K562 (cell line): ENCODE measurements at regions not wholly inside any gene's neighbourhood (a gene's known extent, or its start where the extent isn't known, plus 50 kb on each side); places are given as distances from the start of the nearest gene placed in this dataset.

ENCODE experiments used
- CHD4 ChIP-seq: fragments of 200-600 bp; sonication (generic); IDR thresholded peaks from 3 replicates; pipeline ENCODE4 v1.6.1; 2012; ENCODE audit warnings: low read depth, mild to moderate bottlenecking, mixed read lengths, low read length, inconsistent platforms; ENCODE audit not compliant: insufficient read depth, insufficient replicate concordance, poor library complexity, severe bottlenecking
- DMBX1 ChIP-seq: fragments of 250-450 bp; sonication (Bioruptor Pico); IDR thresholded peaks from 2 replicates; pipeline ENCODE4 v1.8.0; 2022; ENCODE audit warnings: inconsistent platforms, mild to moderate bottlenecking, moderate library complexity, borderline replicate concordance
- FOXA3 ChIP-seq, 2 experiments: fragments of 450-650 bp in 1 of 2; sonication (generic) in 1 of 2; formaldehyde crosslinking; IDR thresholded peaks in 1 of 2; conservative IDR thresholded peaks in 1 of 2; 2 replicates each; pipeline versions ENCODE4 v1.4.0 to v1.8.0; 2020 to 2022; ENCODE audit warnings: mild to moderate bottlenecking in 2 of 2, missing genetic modification reagents in 1 of 2
- GTF2F1 ChIP-seq: IDR thresholded peaks from 2 replicates; pipeline ENCODE4 v1.6.1; 2011; ENCODE audit warnings: low read depth, low read length, improper control_type of control experiment
- MTA1 ChIP-seq: fragments of 450-650 bp; IDR thresholded peaks from 2 replicates; pipeline ENCODE4 v1.6.1; 2017; ENCODE audit warnings: borderline replicate concordance
- MYNN ChIP-seq, 2 experiments: sonication (generic); formaldehyde crosslinking in 1 of 2; IDR thresholded peaks; 2 replicates each; pipeline versions ENCODE4 v1.5.0 to v1.6.1; 2016 to 2020; ENCODE audit warnings: antibody characterized with exemption in 1 of 2, missing genetic modification reagents in 1 of 2
- PTTG1 ChIP-seq: fragments of 450-650 bp; IDR thresholded peaks from 2 replicates; pipeline ENCODE4 v1.6.1; 2016; ENCODE audit warnings: low read depth, mild to moderate bottlenecking, missing genetic modification characterization, missing compliant biosample characterization
- PYGO2 ChIP-seq: fragments of 450-650 bp; IDR thresholded peaks from 2 replicates; pipeline ENCODE4 v1.6.1; 2016; ENCODE audit warnings: mild to moderate bottlenecking, missing genetic modification characterization, moderate library complexity, missing compliant biosample characterization
- SETDB1 ChIP-seq: IDR thresholded peaks from one replicate; pipeline ENCODE4 v1.6.1; 2012; ENCODE audit warnings: low read length, control low read depth, inconsistent platforms
- ZC3H4 ChIP-seq: sonication (generic); formaldehyde crosslinking; IDR thresholded peaks from 2 replicates; pipeline ENCODE4 v1.9.0; 2021; ENCODE audit warnings: missing genetic modification reagents, borderline replicate concordance
- ZNF324 ChIP-seq: fragments of 250-450 bp; sonication (Bioruptor Pico); IDR thresholded peaks from 2 replicates; pipeline ENCODE4 v1.4.0; 2020; ENCODE audit warnings: mild to moderate bottlenecking
- ZNF57 ChIP-seq: fragments of 450-650 bp; formaldehyde crosslinking; IDR thresholded peaks from 2 replicates; pipeline ENCODE4 v1.4.0; 2020; ENCODE audit warnings: mild to moderate bottlenecking, moderate library complexity
- TF ChIP-seq, protein P1 (sequence below): fragments of 450-650 bp; IDR thresholded peaks from 2 replicates; pipeline ENCODE4 v1.6.1; 2017; ENCODE audit warnings: antibody characterized with exemption
- TF ChIP-seq, protein P2 (sequence below): fragments of 200-400 bp; formaldehyde crosslinking; IDR thresholded peaks from 2 replicates; pipeline ENCODE4 v1.6.1; 2017; ENCODE audit warnings: mild to moderate bottlenecking, low read depth, low read length, moderate library complexity
- TF ChIP-seq, protein P3 (sequence below): sonication (generic); formaldehyde crosslinking; IDR thresholded peaks from 2 replicates; pipeline ENCODE4 v1.8.0; 2022; ENCODE audit warnings: mild to moderate bottlenecking, missing genetic modification reagents
- TF ChIP-seq, protein P4 (sequence below), 2 experiments: fragments of 450-650 bp; conservative IDR thresholded peaks; 2 replicates each; pipeline ENCODE4 v1.6.1; 2017; ENCODE audit warnings: mild to moderate bottlenecking in 2 of 2, moderate library complexity in 2 of 2
- TF ChIP-seq, protein P5 (sequence below): fragments of 250-450 bp; sonication (Bioruptor Pico); IDR thresholded peaks from 2 replicates; pipeline ENCODE4 v1.5.0; 2022; ENCODE audit warnings: mild to moderate bottlenecking

DNA sequence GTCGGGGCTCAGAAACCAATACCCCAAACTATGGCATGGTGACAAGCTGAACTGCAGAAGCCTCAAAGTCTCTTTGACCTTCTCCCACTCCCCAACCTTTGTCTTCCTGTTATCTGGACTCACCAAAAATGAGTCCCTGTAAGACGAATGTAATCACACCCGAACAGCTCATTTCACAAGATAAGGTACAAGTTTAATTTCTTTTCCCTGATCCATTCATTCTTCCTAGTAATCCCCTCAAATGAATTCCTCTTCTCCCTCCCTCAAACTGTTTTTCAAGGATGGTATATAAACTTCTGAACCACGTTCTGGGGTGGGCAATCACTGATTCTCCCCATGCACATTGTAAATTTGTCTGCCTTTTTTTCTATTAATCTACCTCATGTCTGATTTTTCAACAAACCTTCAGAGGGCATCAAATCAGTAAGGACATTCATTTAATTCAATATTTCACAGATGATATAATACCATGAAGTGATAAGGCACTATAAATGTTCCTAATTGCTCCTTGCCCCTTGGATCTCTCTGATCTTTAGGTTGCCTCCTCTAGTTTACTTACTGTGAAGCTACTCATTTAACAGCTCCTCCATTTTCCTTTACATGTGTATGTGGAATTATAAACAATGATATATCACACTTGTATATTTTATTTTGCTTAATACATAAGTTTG lies 77.2 kb downstream of the OR2B2 start (continued):
- TF ChIP-seq, protein P1, sequence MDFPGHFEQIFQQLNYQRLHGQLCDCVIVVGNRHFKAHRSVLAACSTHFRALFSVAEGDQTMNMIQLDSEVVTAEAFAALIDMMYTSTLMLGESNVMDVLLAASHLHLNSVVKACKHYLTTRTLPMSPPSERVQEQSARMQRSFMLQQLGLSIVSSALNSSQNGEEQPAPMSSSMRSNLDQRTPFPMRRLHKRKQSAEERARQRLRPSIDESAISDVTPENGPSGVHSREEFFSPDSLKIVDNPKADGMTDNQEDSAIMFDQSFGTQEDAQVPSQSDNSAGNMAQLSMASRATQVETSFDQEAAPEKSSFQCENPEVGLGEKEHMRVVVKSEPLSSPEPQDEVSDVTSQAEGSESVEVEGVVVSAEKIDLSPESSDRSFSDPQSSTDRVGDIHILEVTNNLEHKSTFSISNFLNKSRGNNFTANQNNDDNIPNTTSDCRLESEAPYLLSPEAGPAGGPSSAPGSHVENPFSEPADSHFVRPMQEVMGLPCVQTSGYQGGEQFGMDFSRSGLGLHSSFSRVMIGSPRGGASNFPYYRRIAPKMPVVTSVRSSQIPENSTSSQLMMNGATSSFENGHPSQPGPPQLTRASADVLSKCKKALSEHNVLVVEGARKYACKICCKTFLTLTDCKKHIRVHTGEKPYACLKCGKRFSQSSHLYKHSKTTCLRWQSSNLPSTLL = peak; percentile 83
- TF ChIP-seq DMBX1 (CRISPR knock-in tag) (0 out of 2 replicates have a peak, but pooled peaks have one; percentile 43), SETDB1 (no peak), MYNN (IDR thresholded peaks at IDR 0.05) (peak; percentile 58; the same call in 1 of the 2 replicates), MYNN (CRISPR knock-in tag; IDR thresholded peaks at IDR 0.05) (no peak), FOXA3 (CRISPR knock-in tag; conservative IDR thresholded peaks at IDR 0.05 in 1 of 2, IDR thresholded peaks at IDR 0.05 in 1 of 2) (peak in 1 of 2 experiments; percentile 42; a peak in 1 of 4 replicates), PTTG1 (no peak), CHD4 (no peak), ZC3H4 (CRISPR knock-in tag) (no peak), ZNF324 (CRISPR knock-in tag) (0 out of 2 replicates have a peak, but pooled peaks have one; percentile 52), PYGO2 (tag) (no peak), MTA1 (peak; percentile 41; the same call in 1 of the 2 replicates), ZNF57 (CRISPR knock-in tag) (no peak), GTF2F1 (no peak)
- TF ChIP-seq, protein P2, sequence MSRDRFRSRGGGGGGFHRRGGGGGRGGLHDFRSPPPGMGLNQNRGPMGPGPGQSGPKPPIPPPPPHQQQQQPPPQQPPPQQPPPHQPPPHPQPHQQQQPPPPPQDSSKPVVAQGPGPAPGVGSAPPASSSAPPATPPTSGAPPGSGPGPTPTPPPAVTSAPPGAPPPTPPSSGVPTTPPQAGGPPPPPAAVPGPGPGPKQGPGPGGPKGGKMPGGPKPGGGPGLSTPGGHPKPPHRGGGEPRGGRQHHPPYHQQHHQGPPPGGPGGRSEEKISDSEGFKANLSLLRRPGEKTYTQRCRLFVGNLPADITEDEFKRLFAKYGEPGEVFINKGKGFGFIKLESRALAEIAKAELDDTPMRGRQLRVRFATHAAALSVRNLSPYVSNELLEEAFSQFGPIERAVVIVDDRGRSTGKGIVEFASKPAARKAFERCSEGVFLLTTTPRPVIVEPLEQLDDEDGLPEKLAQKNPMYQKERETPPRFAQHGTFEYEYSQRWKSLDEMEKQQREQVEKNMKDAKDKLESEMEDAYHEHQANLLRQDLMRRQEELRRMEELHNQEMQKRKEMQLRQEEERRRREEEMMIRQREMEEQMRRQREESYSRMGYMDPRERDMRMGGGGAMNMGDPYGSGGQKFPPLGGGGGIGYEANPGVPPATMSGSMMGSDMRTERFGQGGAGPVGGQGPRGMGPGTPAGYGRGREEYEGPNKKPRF = no peak
- TF ChIP-seq, protein P3, sequence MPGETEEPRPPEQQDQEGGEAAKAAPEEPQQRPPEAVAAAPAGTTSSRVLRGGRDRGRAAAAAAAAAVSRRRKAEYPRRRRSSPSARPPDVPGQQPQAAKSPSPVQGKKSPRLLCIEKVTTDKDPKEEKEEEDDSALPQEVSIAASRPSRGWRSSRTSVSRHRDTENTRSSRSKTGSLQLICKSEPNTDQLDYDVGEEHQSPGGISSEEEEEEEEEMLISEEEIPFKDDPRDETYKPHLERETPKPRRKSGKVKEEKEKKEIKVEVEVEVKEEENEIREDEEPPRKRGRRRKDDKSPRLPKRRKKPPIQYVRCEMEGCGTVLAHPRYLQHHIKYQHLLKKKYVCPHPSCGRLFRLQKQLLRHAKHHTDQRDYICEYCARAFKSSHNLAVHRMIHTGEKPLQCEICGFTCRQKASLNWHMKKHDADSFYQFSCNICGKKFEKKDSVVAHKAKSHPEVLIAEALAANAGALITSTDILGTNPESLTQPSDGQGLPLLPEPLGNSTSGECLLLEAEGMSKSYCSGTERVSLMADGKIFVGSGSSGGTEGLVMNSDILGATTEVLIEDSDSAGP = no peak
- TF ChIP-seq, protein P4, sequence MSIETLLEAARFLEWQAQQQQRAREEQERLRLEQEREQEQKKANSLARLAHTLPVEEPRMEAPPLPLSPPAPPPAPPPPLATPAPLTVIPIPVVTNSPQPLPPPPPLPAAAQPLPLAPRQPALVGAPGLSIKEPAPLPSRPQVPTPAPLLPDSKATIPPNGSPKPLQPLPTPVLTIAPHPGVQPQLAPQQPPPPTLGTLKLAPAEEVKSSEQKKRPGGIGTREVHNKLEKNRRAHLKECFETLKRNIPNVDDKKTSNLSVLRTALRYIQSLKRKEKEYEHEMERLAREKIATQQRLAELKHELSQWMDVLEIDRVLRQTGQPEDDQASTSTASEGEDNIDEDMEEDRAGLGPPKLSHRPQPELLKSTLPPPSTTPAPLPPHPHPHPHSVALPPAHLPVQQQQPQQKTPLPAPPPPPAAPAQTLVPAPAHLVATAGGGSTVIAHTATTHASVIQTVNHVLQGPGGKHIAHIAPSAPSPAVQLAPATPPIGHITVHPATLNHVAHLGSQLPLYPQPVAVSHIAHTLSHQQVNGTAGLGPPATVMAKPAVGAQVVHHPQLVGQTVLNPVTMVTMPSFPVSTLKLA (conservative IDR thresholded peaks at IDR 0.05) = peak; percentile 16 to 42; a peak in 2 of 4 replicates
- TF ChIP-seq, protein P5, sequence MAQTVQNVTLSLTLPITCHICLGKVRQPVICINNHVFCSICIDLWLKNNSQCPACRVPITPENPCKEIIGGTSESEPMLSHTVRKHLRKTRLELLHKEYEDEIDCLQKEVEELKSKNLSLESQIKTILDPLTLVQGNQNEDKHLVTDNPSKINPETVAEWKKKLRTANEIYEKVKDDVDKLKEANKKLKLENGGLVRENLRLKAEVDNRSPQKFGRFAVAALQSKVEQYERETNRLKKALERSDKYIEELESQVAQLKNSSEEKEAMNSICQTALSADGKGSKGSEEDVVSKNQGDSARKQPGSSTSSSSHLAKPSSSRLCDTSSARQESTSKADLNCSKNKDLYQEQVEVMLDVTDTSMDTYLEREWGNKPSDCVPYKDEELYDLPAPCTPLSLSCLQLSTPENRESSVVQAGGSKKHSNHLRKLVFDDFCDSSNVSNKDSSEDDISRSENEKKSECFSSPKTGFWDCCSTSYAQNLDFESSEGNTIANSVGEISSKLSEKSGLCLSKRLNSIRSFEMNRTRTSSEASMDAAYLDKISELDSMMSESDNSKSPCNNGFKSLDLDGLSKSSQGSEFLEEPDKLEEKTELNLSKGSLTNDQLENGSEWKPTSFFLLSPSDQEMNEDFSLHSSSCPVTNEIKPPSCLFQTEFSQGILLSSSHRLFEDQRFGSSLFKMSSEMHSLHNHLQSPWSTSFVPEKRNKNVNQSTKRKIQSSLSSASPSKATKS (CRISPR knock-in tag) = no peak
